ENCODE measurements at regions not wholly inside any gene's neighbourhood (a gene's known extent, or its start where the extent isn't known, plus 50 kb on each side); places are given as distances from the start of the nearest gene placed in this dataset.

- no peak for DNase-seq (ENCODE audit: low read depth in 2 of 2)
- TF ChIP-seq CTCF (IDR thresholded peaks at IDR 0.05; ENCODE audit: low read depth, low read length): no peak
- no peak overlapping the region for H3K4me3 ChIP-seq (replicated peaks in 1 of 2; ENCODE audit: low read depth in 2 of 2, low read length in 2 of 2)
These were observed 69.4 kb upstream of the STXBP5L start for GRCh38 chr3:120838441-120839091.

GRCh38 chr3:120839120-120839519 lies 68.9 kb upstream of the STXBP5L start:
- TF ChIP-seq CTCF (IDR thresholded peaks at IDR 0.05; ENCODE audit: low read depth, low read length): no peak
- H3K4me3 ChIP-seq (replicated peaks in 1 of 2; ENCODE audit: low read depth in 2 of 2, low read length in 2 of 2): no peak overlapping the region
- no peak for DNase-seq (ENCODE audit: low read depth in 2 of 2)

GRCh38 chr3:120841264-120841663 lies 66.7 kb upstream of the STXBP5L start:
- H3K4me3 ChIP-seq (replicated peaks in 1 of 2; ENCODE audit: low read depth in 2 of 2, low read length in 2 of 2): no peak overlapping the region
- DNase-seq (ENCODE audit: low read depth in 2 of 2): no peak
- no peak for TF ChIP-seq CTCF (IDR thresholded peaks at IDR 0.05; ENCODE audit: low read depth, low read length)

- H3K4me3 ChIP-seq (replicated peaks in 1 of 2; ENCODE audit: low read depth in 2 of 2, low read length in 2 of 2): no peak overlapping the region
- no peak for DNase-seq (ENCODE audit: low read depth in 2 of 2)
- TF ChIP-seq CTCF (IDR thresholded peaks at IDR 0.05; ENCODE audit: low read depth, low read length): no peak
These were observed 61.9 kb upstream of the STXBP5L start for GRCh38 chr3:120846073-120846472.

- no peak for DNase-seq (ENCODE audit: low read depth in 2 of 2)
- no peak for TF ChIP-seq CTCF (IDR thresholded peaks at IDR 0.05; ENCODE audit: low read depth, low read length)
- H3K4me3 ChIP-seq (replicated peaks in 1 of 2; ENCODE audit: low read depth in 2 of 2, low read length in 2 of 2): no peak overlapping the region
These were observed 59.5 kb upstream of the STXBP5L start for GRCh38 chr3:120848503-120848902.

- TF ChIP-seq CTCF (IDR thresholded peaks at IDR 0.05; ENCODE audit: low read depth, low read length): no peak
- H3K4me3 ChIP-seq (replicated peaks in 1 of 2; ENCODE audit: low read depth in 2 of 2, low read length in 2 of 2): no peak overlapping the region
- peak in 1 of 2 donors; percentile 27 for DNase-seq (ENCODE audit: low read depth in 2 of 2)
These were observed 57.4 kb upstream of the STXBP5L start for GRCh38 chr3:120850381-120851295.

Data from cardiac fibroblast (primary cell).